Liver (tissue), 8 donors: ENCODE measurements at regions not wholly inside any gene's neighbourhood (a gene's known extent, or its start where the extent isn't known, plus 50 kb on each side); places are given as distances from the start of the nearest gene placed in this dataset.

Experiments
- DNase-seq: peaks from one replicate; pipeline ENCODE4 v3.0.0-alpha.2; 2017; ENCODE audit warnings: low spot score
- H3K27ac ChIP-seq, 2 donors: one replicate each; pipeline ENCODE4 v1.7.0; 2013; ENCODE audit warnings: inconsistent platforms in 2 of 2, low read length in 2 of 2, control low read depth in 1 of 2, low read depth in 1 of 2, mild to moderate bottlenecking in 1 of 2
- H3K27me3 ChIP-seq, 4 donors: one replicate each; pipeline versions ENCODE4 v1.6.1 to v1.7.0; 2013; ENCODE audit warnings: low read length in 3 of 4, inconsistent platforms in 1 of 4, mild to moderate bottlenecking in 1 of 4, moderate library complexity in 1 of 4; ENCODE audit not compliant: control insufficient read depth in 4 of 4, insufficient read depth in 4 of 4
- H3K36me3 ChIP-seq, 4 donors: one replicate each; pipeline versions ENCODE4 v1.6.1 to v1.7.0; 2013; ENCODE audit warnings: low read length in 3 of 4, mild to moderate bottlenecking in 3 of 4, low read depth in 1 of 4, moderate library complexity in 1 of 4; ENCODE audit not compliant: control insufficient read depth in 4 of 4, insufficient read depth in 3 of 4
- H3K4me1 ChIP-seq, 4 donors: one replicate each; pipeline versions ENCODE4 v1.6.1 to v1.7.0; 2013; ENCODE audit warnings: low read length in 3 of 4, mild to moderate bottlenecking in 3 of 4, moderate library complexity in 1 of 4; ENCODE audit not compliant: control insufficient read depth in 4 of 4, insufficient read depth in 4 of 4
- H3K4me3 ChIP-seq, 3 donors: one replicate each; pipeline versions ENCODE4 v1.6.1 to v1.7.0; 2013; ENCODE audit warnings: low read length in 3 of 3, control low read depth in 1 of 3, low read depth in 1 of 3, mild to moderate bottlenecking in 1 of 3
- H3K9ac ChIP-seq, 2 donors: one replicate each; pipeline ENCODE4 v1.7.0; 2013; ENCODE audit warnings: low read length in 2 of 2, mild to moderate bottlenecking in 2 of 2, moderate library complexity in 2 of 2, control low read depth in 1 of 2, low read depth in 1 of 2
- H3K9me3 ChIP-seq, 4 donors: one replicate each; pipeline versions ENCODE4 v1.6.1 to v1.7.0; 2013; ENCODE audit warnings: low read length in 3 of 4; ENCODE audit not compliant: control insufficient read depth in 4 of 4
- FOXA2 ChIP-seq: IDR thresholded peaks from 2 replicates; pipeline ENCODE4 v1.6.1; 2016; ENCODE audit warnings: antibody characterized with exemption
- GABPA ChIP-seq, 2 donors: IDR thresholded peaks in 1 of 2; conservative IDR thresholded peaks in 1 of 2; 2 replicates each; pipeline ENCODE4 v1.6.1; 2016; ENCODE audit warnings: antibody characterized with exemption in 2 of 2, mild to moderate bottlenecking in 1 of 2, moderate library complexity in 1 of 2
- HNF4A ChIP-seq, 2 donors: conservative IDR thresholded peaks; 2 replicates each; pipeline ENCODE4 v1.6.1; 2016; ENCODE audit warnings: antibody characterized with exemption in 2 of 2, mild to moderate bottlenecking in 2 of 2
- HNF4G ChIP-seq: IDR thresholded peaks from 2 replicates; pipeline ENCODE4 v1.6.1; 2016; ENCODE audit warnings: antibody characterized with exemption
- JUND ChIP-seq, 2 donors: IDR thresholded peaks; 2 replicates each; pipeline ENCODE4 v1.6.1; 2016; ENCODE audit warnings: antibody characterized with exemption in 2 of 2
- NR2F2 ChIP-seq: IDR thresholded peaks from 2 replicates; pipeline ENCODE4 v1.6.1; 2016; ENCODE audit warnings: antibody characterized with exemption
- RAD21 ChIP-seq, 2 donors: IDR thresholded peaks; 2 replicates each; pipeline ENCODE4 v1.6.1; 2016; ENCODE audit warnings: antibody characterized with exemption in 2 of 2, mild to moderate bottlenecking in 2 of 2
- RXRA ChIP-seq, 2 donors: IDR thresholded peaks; 2 replicates each; pipeline ENCODE4 v1.6.1; 2017 to 2018; ENCODE audit warnings: antibody characterized with exemption in 2 of 2, mild to moderate bottlenecking in 1 of 2
- SP1 ChIP-seq: IDR thresholded peaks from 2 replicates; pipeline ENCODE4 v1.6.1; 2018; ENCODE audit warnings: antibody characterized with exemption, mild to moderate bottlenecking
- TAF1 ChIP-seq: conservative IDR thresholded peaks from 2 replicates; pipeline ENCODE4 v1.6.1; 2016; ENCODE audit warnings: antibody characterized with exemption, mild to moderate bottlenecking
- YY1 ChIP-seq: IDR thresholded peaks from 2 replicates; pipeline ENCODE4 v1.6.1; 2016; ENCODE audit warnings: antibody characterized with exemption, mild to moderate bottlenecking
- WGBS: extraction: QIAGEN DNeasy Blood & Tissue Kit; methylation state at CpG from one replicate; pipeline ENCODE4 v1.1.7; 2013; 5-methylcytosine and 5-hydroxymethylcytosine counted together
- TF ChIP-seq, protein P1 (sequence below): IDR thresholded peaks from 2 replicates; pipeline ENCODE4 v1.6.1; 2016; ENCODE audit warnings: antibody characterized with exemption
- TF ChIP-seq, protein P2 (sequence below): IDR thresholded peaks from 2 replicates; pipeline ENCODE4 v1.6.1; 2016; ENCODE audit warnings: antibody characterized with exemption
- TF ChIP-seq, protein P3 (sequence below): fragments of 150-350 bp; IDR thresholded peaks from 2 replicates; pipeline ENCODE4 v1.5.1; 2017; ENCODE audit warnings: improper control_type of control experiment, low read depth, low read length; ENCODE audit not compliant: missing input control
- donor health status: healthy.
- donor health status: healthy.
- donor health status: healthy.
- donor health status: healthy.
- donor health status: healthy.

GRCh38 chr10:3396116-3396515 is 223.5 kb upstream of the PITRM1 start (continued):
- TF ChIP-seq, protein P1, sequence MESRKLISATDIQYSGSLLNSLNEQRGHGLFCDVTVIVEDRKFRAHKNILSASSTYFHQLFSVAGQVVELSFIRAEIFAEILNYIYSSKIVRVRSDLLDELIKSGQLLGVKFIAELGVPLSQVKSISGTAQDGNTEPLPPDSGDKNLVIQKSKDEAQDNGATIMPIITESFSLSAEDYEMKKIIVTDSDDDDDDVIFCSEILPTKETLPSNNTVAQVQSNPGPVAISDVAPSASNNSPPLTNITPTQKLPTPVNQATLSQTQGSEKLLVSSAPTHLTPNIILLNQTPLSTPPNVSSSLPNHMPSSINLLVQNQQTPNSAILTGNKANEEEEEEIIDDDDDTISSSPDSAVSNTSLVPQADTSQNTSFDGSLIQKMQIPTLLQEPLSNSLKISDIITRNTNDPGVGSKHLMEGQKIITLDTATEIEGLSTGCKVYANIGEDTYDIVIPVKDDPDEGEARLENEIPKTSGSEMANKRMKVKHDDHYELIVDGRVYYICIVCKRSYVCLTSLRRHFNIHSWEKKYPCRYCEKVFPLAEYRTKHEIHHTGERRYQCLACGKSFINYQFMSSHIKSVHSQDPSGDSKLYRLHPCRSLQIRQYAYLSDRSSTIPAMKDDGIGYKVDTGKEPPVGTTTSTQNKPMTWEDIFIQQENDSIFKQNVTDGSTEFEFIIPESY, result no peak
- TF ChIP-seq, protein P2, sequence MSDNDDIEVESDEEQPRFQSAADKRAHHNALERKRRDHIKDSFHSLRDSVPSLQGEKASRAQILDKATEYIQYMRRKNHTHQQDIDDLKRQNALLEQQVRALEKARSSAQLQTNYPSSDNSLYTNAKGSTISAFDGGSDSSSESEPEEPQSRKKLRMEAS, result no peak
- TF ChIP-seq NR2F2 (no peak), HNF4A (conservative IDR thresholded peaks at IDR 0.05) (no peak), YY1 (no peak), SP1 (no peak)

GRCh38 chr10:3395458-3395861 is 222.9 kb upstream of the PITRM1 start:
- TF ChIP-seq HNF4A (conservative IDR thresholded peaks at IDR 0.05) (no peak), YY1 (no peak), SP1 (no peak), JUND (IDR thresholded peaks at IDR 0.05) (no peak), TAF1 (no peak), RXRA (IDR thresholded peaks at IDR 0.05) (no peak)
- TF ChIP-seq, protein P3, sequence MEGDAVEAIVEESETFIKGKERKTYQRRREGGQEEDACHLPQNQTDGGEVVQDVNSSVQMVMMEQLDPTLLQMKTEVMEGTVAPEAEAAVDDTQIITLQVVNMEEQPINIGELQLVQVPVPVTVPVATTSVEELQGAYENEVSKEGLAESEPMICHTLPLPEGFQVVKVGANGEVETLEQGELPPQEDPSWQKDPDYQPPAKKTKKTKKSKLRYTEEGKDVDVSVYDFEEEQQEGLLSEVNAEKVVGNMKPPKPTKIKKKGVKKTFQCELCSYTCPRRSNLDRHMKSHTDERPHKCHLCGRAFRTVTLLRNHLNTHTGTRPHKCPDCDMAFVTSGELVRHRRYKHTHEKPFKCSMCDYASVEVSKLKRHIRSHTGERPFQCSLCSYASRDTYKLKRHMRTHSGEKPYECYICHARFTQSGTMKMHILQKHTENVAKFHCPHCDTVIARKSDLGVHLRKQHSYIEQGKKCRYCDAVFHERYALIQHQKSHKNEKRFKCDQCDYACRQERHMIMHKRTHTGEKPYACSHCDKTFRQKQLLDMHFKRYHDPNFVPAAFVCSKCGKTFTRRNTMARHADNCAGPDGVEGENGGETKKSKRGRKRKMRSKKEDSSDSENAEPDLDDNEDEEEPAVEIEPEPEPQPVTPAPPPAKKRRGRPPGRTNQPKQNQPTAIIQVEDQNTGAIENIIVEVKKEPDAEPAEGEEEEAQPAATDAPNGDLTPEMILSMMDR, result no peak
- TF ChIP-seq, protein P1, result no peak
- Histone ChIP-seq H3K4me1 (no peaks in the 10 kb centered on the region), H3K27me3 (no peaks in the 10 kb centered on the region), H3K27ac (no peak overlapping the region), H3K36me3 (no peaks in the 10 kb centered on the region), H3K4me3 (no peak overlapping the region), H3K9ac (no peak overlapping the region), H3K9me3 (peaks cover 0 to 3% (median under 1%) of the 10 kb centered on the region in 4 donors)
- no peak for DNase-seq
- WGBS, result 85% methylated on average over 6 of the region's 6 CpGs

GRCh38 chr10:3395041-3395440 is 222.5 kb upstream of the PITRM1 start:
- H3K4me3 ChIP-seq, result no peak overlapping the region
- peaks cover 0 to 3% (median under 1%) of the 10 kb centered on the region in 4 donors for H3K9me3 ChIP-seq
- no peak for DNase-seq
- no peak overlapping the region for H3K27ac ChIP-seq
- no peaks in the 10 kb centered on the region for H3K36me3 ChIP-seq
- no peak overlapping the region for H3K9ac ChIP-seq
- WGBS, result 88% methylated on average over 3 of the region's 3 CpGs
- no peaks in the 10 kb centered on the region for H3K4me1 ChIP-seq
- TF ChIP-seq RAD21 (IDR thresholded peaks at IDR 0.05) (no peak), JUND (IDR thresholded peaks at IDR 0.05) (no peak), FOXA2 (no peak), GABPA (IDR thresholded peaks at IDR 0.05 in 1 of 2, conservative IDR thresholded peaks at IDR 0.05 in 1 of 2) (no peak), RXRA (IDR thresholded peaks at IDR 0.05) (no peak), SP1 (no peak), TAF1 (no peak), HNF4G (no peak)
- TF ChIP-seq, protein P2, result no peak
- TF ChIP-seq, protein P1, result no peak
- no peaks in the 10 kb centered on the region for H3K27me3 ChIP-seq
